ENCODE measurements at regions not wholly inside any gene's neighbourhood (a gene's known extent, or its start where the extent isn't known, plus 50 kb on each side); places are given as distances from the start of the nearest gene placed in this dataset.
"Not testable (repeated sequence)": the region's sequence is repeated elsewhere in the genome, so short reads cannot be mapped to it uniquely, and the experiment has no call there.

DNA sequence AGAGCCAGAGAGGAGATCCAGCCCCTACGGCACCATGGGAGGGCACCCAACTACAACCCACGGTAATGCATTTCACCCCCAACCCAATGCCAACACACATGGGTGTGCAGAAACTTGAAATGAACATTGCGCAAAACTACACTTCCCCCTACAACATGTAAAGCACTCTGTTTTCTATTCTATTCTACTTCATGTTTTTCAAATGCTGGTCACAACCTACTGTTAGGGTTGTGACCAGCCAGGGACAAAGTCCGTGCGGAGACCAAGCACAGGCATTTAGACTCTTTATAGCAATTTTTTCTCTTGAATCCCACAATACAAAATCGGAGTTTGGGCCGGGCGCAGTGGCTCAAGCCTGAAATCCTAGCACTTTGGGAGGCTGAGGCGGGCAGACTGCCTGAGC lies 90.6 kb downstream of the MRPL14 start:
- no peak for DNase-seq

DNA sequence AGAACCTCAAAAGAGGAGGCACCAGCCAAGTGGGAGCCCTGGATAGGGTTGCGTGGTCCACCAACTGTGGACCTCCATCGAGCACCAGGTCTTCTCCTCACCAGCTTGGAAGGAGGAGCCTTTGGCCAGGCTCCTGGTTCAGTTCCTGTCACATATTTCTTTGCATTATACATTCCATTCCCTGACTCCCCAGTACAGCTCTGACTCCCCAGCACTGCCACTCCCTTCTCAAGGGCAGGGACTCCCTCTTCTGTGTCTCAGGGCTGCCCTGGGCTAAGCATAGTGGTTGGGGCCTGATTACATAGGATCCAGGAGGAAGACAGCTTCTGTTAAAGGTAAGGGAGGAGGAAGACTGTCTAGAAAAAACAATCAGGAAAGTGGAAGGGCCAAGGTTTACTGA lies 91.1 kb downstream of the MRPL14 start:
- DNase-seq: no peak

DNA sequence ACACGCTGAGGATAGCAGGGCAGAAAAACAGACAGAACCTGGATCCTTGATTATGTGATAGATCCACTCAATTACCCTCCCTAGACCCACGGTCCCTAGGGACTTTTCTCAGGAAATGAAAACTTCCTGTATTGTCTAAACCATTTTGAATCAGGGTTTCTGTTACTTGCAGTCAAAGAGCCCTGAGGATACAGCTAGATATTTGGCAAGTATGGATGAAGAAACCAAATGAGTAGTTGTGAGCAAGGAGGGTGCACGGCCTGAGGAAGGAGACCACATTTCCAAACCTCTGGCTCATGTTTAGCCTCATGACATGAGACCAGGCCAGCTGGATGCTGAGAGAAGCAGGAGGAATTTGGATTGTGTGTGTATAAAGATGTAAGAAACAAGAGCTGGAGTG lies 91.6 kb downstream of the MRPL14 start:
- DNase-seq: no peak

DNA sequence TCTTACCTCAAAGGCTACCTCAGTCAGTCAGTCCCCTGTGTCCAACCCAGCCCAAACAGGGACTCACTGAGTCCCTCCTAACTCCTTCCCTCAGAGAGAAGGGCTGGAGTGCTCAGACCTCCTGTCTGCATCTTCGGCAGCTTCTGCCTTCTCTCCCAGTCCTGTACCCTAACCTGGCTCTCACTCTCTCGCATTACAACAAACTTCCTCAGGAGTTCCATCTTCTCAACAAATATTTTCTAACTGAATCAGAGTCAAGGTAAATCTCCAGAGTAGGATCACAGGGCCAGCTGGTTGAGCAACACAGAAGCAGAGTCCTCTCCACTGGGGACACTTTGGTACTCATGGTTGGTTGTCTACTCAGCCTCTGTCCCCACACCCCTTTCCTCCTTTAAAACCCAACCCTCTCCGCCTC lies 92.3 kb downstream of the MRPL14 start:
- DNase-seq: no peak

DNA sequence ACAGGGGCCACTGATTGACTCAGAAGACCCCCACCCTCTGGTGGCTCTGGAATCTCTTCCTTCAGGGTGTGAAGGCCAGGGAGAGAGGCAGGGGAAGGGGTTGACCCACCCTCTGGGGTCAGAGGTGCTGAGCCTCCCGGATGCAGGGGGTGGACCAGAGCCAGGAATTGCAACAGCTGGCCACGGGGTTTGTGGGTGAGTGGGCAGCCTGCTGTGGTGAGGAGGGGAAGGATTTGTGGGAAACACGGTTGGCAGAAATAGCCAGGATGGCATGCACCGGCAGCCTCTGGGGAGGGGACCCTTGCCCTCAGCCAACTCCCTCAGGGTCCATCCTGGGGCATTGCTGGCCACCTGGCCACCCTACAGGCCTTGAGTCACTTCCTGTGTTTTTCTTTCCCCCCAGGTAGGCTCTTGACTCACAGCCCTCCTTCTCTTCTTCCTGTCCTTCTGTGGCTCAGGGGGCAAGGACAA lies 92.8 kb downstream of the MRPL14 start:
- DNase-seq: no peak

DNA sequence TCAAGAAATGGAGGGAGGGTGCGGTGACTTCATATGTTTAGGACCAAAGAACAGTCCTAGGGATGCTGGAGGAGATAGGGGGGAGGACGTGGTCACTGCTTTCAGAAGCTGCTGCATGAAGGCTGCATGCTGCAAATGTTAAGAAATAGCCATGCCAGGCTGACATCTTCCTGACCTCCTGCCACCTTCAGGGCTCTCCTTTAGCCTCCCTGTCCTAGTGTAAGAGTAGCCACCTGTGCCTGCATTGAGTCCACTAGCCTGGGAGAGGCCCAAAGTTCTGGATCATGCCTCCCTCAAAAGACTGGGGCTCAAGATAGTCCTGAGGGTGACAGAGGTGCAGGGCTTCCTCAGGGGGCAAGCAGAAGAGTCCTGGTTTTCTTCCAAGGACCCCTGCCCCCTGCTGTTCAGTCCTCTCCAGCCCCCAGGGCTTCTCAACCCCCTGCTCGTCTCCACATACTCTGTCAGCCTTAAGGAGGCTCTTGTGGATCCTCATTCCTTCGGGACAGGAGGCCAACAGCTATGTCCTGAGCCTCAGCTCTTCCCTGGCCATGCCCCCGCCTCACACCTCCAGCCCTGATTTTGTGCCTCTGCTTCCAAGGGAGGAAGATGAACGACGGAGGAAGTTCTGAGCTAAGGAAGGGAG lies 96.3 kb downstream of the MRPL14 start:
- DNase-seq: no peak

DNA sequence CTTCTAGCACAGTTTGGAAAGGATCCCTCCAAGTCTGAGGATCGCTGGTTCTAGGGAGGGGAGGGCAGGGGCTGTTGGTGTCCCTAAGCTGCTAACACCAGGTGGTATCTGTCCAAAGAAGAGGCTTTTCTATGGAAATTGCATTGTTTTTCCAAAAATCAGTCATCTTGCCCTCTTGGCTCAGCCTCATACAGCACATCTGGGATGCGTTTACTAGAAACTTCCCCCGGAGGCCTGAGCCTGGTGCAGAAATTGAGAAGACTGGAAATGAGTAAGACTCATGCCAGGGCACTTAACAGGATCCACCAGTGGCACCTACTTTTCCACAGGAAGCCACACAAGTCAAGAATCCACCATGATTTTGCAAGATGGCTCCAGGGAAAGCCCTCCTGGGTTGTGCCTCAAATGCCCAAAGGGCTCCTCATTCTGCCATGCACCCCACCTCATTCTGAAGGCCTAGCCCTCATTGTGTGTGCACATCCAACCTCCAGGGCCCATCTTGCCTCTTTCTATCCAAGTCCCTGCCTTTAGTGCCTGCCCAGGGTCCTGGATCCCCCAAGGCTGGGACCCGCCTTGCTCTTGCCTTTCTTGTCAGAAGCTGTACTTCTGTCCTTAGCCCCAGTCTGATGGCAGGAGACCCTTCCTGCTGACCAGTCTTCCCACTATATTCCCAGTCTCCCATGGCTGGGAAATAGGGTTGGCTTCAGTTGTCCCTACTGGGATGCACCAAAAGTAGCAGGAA lies 97.6 kb downstream of the MRPL14 start:
- no peak for DNase-seq

DNA sequence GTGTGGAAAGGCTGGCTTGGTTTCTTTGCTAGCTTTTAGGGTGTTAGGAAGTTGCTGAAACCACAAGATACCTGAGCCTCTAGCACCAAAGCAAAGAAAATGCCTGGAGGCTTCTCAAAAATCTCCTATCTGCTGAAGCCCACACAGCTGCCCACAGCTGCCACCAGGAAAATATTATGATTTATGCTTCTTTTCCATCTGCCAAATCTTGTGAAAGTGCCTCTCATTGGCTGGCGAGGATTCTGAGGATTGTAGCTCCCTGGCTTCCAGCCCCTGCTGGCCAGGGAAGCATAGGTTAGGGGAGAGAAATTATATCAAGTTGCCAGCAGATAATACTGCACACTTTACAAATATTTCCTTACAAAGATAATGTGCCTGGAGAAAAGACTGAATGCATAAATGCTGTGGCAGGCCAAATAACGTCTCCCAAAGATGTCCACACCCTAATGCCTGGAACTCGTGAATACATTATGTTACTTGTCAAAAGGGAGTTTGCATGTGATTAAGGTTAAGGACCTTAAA lies 98.4 kb downstream of the MRPL14 start:
- DNase-seq: no peak

DNA sequence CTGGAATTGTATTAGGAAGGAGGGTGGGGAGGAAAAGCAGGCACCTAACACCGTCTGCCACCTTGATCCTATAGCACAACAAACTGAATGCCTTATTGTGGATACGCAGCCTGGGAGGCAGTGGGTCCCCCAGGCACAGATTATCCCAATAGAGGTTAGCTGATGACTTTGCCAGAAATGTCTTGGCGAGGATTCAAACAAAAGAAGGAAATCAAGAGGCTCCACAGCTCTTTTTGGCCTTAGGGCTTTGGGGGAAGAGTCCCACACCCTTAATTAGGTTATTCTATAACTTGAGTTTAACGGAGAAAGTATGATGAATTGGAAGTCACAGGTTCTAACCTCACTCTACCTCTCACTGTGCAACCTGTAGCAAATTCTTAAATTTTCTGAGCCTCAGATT lies 102.0 kb downstream of the MRPL14 start:
- DNase-seq: no peak

DNA sequence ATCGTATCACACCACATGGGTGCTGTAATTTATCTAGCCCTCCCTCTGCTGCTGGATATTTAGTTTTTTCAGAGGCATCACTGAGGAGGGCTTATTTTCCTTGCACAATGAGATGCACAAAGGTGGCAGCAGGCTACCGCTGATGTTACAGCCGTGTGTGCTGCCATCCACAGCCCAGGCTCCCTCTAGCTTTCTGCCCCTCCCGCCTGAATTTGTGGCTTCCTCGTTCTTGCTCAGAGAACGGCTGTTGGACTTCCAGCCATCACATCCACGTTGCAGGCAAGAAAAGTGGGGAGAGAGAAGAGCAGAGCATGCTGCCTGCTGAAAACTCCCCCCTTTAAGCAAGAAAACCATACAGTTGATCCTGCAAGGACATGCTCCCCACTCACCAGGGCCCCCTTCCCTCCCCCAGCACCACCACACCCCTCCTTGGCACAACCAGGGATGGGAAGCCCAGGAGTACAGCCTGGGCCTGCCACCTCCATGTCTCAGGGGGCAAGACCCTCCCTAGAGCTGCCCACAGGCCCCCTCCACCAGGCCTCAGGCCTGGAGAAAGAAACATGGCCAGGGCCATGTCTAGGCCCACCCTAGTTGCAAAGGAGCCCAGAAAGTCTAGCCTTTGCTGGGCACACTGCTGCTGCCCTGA lies 102.6 kb downstream of the MRPL14 start:
- DNase-seq: no peak

DNA sequence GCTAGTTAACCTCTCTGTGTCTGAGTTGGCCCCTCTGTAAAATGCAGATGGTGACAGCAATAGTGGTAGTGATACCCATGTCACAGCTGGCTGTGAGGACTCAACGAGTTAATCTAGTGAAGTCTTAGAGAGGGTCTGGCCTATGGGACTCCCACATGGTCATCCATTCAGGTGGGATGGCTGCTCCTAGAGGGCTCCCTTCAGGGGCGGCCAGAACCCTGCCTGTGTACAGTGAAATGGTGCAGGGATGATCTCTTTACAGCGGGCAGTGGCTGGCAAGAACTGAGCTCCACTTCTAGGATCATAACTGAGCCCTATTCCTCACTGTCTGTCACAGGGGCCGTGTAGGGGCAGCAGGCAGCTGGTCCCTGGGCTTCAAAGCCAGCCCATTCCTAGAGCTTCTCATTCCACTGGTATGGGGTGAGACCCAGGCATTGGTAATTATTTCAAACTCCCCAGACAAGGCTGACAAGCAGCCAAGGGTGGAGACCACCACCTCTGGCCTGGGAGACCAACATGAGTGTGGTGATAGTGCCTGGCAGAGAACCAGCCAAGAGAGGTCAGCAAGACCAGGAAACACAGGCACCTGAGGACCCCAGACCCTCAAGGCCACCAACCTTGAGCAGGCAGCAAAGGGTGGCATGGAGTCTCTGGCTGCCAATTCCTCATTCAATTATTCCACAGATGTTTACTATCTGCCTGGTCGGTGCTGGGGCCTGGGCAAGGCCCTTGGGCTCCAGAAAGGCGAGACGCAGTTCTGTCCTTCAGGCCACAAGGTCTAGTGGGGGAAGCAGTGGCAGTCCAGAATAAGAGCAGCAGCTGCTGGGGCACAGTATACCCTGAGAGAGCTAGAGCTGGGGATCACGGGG lies 103.4 kb downstream of the MRPL14 start:
- no peak for DNase-seq

DNA sequence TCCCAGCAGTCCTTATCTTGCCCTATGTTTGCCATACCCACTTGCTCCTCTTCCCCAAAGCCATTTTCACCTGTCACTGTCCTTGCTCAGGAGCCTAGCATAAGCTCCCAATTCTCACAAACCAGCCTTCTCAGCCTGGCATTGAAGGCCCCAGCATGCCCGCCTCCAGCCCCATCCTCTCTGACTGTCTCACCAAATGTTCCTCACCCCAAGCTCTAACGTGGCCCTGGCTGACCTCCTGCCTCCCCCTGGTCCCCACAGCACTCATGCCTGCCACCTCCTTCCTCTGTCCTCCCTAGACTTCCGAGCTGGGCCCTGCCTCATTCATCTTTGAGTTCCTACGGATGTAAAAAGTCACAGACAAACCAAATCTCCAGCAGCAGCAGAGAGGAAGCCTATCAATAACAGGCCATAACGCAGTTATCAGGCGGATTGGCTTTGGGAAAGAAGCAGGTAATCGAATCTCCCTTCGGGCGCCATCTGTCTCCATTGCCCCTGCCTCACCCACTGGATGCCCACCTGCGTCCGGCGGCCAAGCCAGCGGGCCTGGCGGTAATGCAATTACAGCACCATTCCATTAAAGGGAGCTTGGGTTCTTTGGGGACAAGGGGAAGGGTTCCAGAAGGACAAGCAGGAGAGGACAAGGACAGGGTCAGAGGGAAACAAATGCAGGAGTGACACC lies 104.4 kb downstream of the MRPL14 start:
- DNase-seq: no peak

DNA sequence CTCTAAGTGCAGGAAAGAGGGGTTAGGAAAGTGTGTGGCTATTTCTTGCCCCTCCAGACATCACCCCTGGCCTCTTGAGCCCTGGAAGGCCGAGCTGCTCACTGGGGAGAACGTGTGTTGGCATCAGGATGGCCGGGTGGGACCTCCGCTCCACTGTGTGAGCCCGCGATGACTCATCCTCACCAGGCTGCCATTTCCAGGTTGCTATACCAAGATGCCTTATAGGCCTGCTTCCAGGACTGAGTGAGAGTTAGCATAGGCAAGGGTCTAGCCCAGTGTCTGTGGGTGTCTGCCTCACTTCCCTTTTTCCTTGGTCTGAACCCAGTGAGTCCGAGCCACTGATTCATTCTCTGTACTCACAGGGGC lies 105.0 kb downstream of the MRPL14 start:
- DNase-seq: no peak

DNA sequence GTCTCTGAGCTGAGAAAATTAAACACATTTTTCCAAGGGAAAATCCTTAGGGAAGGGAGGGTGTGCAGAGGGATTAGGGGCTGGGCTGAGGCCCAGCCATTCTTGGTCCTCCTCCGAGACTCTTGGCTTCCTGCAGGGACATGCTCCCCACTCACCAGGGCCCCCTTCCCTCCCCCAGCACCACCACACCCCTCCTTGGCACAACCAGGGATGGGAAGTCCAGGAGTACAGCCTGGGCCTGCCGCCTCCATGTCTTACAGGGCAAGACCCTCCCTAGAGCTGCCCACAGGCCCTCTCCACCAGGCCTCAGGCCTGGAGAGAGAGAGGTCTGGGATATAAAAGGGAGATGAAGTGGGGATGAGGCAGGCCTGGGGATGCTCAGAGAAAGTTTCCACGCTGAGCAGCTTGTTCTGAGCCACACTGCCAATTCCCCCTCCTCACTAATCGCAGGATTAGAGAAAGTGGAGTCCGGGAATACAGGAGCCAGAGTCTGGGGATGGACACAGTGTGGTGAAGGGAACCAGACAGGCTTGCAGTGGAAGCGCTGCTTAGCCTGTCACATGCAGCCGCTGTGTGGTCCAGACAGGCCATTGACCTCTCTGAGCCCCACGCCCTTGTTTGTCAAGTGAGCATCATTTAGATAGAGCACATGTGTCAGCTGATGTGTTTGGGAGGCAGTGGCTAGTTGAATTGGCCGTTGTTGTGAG lies 105.5 kb downstream of the MRPL14 start:
- no peak for DNase-seq

DNA sequence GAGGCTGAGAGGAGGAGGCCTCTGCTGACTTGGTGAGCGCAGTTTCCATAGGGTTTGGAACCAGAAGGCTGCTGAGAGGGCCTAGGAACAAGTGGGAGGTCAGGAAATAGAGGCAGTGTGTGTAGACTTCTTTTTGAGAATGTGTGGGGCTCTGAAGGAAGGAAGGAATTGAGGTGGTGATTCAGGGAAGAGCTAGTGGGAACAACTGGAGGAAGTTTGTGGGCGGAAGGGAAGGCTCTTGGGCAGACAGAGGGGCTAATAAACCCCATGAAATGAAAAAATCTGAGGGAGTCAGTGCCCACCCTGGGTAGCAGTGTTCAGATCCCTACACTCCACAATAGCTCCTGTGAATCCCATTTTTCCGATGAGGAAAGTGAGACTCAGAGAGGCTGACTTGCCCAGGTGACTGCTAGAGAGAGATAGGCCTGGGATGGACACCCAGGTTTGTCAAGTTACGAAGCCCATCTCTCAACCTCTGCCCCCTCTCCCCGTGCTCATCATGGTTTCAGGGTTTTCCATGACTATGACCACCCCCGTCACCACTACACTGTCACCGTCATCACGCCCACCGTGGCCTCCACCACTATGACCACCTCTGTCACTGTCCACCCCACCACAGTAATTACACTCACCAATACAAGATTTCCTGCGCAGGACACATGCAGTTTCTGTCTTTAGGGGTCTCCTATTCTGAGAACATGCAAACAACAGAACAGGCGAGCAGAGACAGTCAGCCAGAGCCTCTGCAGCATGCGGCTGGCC lies 106.4 kb downstream of the MRPL14 start:
- DNase-seq: no peak

DNA sequence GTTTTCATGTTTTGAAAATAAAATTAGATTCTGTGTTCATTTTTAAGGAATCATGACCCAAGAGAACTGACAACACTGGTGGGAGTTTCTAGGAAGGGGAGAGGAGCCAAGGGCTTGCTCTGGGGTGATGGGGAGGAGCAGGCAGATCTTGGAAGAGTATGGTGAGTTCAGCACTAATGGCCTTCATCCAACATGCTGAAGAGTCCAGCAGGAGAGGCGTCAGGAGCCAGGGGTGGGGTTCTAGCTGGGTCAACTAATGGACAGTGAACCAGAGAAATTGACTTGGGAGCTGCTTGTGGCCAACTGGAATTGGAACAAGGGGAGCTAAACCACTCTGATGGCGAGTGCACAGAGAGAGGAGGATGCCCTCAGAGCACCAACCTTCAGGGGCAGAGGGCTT lies 107.1 kb downstream of the MRPL14 start:
- no peak for DNase-seq

DNA sequence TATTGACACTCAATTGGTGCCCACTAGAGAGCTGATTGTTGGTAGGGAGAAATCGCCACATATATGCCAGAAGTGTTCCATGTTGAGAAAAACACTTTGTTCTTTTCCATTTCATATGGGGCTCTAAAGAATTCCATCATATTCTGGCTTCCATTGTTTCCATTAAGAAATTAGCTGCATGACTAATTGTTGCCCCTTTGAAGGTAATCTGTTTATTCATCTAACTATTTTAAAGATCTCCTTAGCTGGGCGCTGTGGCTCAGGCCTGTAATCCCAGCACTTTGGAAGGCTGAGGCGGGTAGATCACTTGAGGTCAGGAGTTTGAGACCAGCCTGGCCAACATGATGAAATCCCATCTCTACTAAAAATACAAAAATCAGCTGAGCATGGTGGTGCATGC lies 109.9 kb downstream of the MRPL14 start:
- DNase-seq: not testable (repeated sequence)

DNA sequence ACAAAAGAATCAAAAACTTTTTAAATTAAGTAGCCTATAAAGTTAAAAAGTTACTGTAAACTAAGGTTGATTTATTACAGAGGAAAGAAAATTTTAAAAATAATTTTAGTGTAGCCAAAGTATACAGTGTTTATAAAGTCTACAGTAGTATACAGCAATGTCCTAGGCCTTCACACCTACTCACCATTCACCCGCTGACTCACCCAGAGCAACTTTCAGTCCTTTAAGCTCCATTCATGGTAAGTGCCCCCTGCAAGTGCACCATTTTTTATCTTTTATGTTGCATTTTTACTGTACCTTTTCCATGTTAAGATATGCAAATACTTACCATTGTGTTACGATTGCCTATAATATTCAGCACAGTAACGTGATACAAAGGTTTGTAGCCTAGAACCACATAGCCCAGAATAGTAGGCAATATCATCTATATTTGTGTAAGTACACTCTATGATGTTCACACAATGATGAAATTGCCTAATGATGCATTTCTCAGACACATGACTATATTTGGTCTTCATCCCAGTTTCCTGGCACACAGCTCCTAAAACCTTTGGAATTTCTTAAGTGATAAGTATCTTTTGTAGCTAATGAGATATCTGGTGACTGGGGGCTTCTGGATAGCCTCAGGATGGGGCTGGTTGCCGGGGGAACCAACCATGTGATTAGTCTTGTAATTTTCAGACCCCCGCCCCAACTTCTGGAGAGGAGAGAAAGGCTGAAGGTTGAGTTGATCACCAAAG lies 111.0 kb downstream of the MRPL14 start:
- DNase-seq: no peak

DNA sequence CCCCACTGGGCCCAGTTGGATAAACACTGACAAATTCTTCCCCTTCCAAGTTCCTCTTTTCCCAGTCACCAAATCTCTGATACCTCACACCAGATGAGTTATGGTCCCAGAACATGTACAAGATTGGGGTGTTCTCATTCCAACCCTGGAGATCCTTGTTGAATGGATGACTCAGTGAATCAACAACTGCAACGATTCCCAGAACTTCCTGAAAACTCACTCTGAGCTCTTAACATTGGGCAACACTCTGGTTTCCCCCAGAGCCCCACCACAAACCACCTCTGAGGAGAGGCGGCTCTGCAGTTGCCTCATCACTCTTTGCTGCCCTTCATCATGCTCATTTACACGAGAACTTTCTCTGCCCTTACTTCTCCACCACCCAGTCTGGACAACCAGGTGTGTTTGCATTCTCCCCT lies 115.2 kb downstream of the MRPL14 start:
- DNase-seq: no peak

DNA sequence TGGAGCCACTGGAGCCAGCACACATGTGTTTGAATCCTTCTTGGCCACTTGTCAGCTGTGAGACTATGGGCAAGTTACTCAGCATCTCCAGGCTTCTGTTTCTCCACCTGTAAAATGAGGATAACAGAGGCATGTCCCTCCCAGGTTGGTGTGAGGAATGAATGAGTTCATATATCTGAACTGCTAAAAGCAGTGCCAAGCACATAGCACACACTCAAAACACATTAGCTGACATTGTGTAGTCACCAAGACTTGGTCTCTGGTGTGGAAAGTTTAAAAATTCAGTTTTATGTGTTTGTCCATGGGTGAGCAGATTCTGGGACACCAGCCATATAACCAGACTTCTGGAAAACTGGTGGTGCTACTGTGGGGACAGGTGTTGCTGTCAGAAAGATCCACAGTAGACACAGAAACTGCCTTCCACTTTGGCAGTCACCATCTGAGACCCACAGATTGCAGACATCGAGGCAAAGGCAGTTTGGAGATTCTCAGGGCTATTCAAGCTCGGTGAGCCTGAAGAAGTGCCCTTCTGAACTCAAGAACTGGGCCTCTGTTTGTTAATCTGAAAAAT lies 115.8 kb downstream of the MRPL14 start:
- DNase-seq: no peak

Data from NCI-H1417 treated with DMSO at 0.1 percent for 48 hours (cell line).